ENCODE measurements at regions not wholly inside any gene's neighbourhood (a gene's known extent, or its start where the extent isn't known, plus 50 kb on each side); places are given as distances from the start of the nearest gene placed in this dataset.

DNA sequence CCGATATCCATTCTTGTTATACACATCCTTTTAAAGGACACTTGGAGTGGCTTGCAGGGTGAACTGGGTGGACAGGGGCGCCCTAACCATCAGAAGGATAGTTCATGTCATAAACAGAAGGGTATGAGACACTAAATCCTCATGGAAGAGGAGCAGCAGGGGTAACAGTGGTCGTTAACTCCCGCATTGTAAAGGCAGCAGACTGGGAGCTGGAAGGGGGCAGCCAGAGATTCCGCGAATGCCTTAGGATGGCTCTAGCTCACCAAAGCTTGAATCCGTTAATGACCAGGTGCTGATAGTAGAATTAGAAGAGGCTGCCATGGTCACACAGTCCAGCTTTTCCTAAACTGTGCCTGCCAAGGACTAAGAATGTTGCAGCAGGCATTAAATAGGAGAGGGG, 85.2 kb upstream of the ANKRD34C start:
- TF ChIP-seq ZFX (IDR thresholded peaks at IDR 0.05), result no peak
- TF ChIP-seq, protein P1, sequence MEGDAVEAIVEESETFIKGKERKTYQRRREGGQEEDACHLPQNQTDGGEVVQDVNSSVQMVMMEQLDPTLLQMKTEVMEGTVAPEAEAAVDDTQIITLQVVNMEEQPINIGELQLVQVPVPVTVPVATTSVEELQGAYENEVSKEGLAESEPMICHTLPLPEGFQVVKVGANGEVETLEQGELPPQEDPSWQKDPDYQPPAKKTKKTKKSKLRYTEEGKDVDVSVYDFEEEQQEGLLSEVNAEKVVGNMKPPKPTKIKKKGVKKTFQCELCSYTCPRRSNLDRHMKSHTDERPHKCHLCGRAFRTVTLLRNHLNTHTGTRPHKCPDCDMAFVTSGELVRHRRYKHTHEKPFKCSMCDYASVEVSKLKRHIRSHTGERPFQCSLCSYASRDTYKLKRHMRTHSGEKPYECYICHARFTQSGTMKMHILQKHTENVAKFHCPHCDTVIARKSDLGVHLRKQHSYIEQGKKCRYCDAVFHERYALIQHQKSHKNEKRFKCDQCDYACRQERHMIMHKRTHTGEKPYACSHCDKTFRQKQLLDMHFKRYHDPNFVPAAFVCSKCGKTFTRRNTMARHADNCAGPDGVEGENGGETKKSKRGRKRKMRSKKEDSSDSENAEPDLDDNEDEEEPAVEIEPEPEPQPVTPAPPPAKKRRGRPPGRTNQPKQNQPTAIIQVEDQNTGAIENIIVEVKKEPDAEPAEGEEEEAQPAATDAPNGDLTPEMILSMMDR (conservative IDR thresholded peaks at IDR 0.05), result no peak

GRCh38 chr15:79195802-79196201, 86.7 kb upstream of the ANKRD34C start:
- no peak overlapping the region for H3K27ac ChIP-seq
- TF ChIP-seq ZFX (IDR thresholded peaks at IDR 0.05), result no peak
- TF ChIP-seq, protein P1 (conservative IDR thresholded peaks at IDR 0.05), result no peak

More for the DNA sequence above, 85.2 kb upstream of the ANKRD34C start:
- no peak overlapping the region for H3K27ac ChIP-seq

GRCh38 chr15:79195239-79195638, 87.3 kb upstream of the ANKRD34C start:
- no peak for TF ChIP-seq ZFX (IDR thresholded peaks at IDR 0.05)
- TF ChIP-seq, protein P1 (conservative IDR thresholded peaks at IDR 0.05), result no peak

DNA sequence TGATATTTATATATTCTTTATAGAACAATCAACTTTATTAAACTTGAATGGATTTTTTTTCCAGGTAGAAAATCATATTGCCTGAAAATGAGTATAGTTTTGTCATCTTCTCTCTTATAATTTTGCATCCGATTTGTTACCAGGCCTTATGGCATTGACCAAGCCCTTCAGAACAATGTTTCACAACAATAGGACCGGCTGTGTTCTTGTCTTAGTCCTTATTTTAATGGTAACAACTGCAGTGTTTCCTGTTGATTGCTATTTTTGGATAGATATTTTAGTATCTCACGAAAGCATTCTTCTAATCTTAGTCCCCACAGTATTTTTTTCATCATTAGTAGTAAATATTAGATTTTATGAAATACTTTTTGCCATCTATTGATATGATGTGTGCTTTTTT, 88.1 kb upstream of the ANKRD34C start:
- H3K27ac ChIP-seq, result no peak overlapping the region
- TF ChIP-seq, protein P1 (conservative IDR thresholded peaks at IDR 0.05), result no peak

More at GRCh38 chr15:79195239-79195638, 87.3 kb upstream of the ANKRD34C start:
- no peak overlapping the region for H3K27ac ChIP-seq

DNA sequence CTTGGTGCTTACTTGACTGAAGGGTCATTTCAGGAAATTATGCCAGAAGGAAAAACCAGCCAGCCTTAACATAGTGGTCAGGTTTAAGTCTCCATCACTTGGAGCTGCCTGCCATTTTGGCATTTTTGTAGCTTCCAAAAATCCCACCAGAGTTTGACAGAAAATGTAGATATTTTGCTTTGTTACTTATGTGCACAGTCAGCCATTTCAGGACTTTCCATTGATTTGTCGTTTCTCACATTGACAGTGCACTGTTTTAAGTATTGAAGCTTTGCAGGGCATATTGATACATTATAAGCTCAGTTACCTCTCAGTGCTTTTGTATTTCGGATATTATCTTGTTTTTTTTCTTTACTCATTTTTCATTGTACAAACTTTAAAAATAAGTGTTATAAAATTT, 89.0 kb upstream of the ANKRD34C start:
- TF ChIP-seq ZFX (IDR thresholded peaks at IDR 0.05), result no peak
- TF ChIP-seq, protein P1 (conservative IDR thresholded peaks at IDR 0.05), result no peak
- no peak overlapping the region for H3K27ac ChIP-seq

- TF ChIP-seq ZFX (IDR thresholded peaks at IDR 0.05), result no peak
- TF ChIP-seq, protein P1 (conservative IDR thresholded peaks at IDR 0.05), result no peak
Measured at GRCh38 chr15:79193103-79193502, 89.4 kb upstream of the ANKRD34C start.

GRCh38 chr15:79192462-79193036, 90.0 kb upstream of the ANKRD34C start:
- H3K27ac ChIP-seq, result no peak overlapping the region
- TF ChIP-seq, protein P1 (conservative IDR thresholded peaks at IDR 0.05), result no peak
- no peak for TF ChIP-seq ZFX (IDR thresholded peaks at IDR 0.05)

More at GRCh38 chr15:79193103-79193502, 89.4 kb upstream of the ANKRD34C start:
- H3K27ac ChIP-seq, result no peak overlapping the region
